ENCODE measurements at regions not wholly inside any gene's neighbourhood (a gene's known extent, or its start where the extent isn't known, plus 50 kb on each side); places are given as distances from the start of the nearest gene placed in this dataset.
"Not testable (repeated sequence)": the region's sequence is repeated elsewhere in the genome, so short reads cannot be mapped to it uniquely, and the experiment has no call there.

DNA sequence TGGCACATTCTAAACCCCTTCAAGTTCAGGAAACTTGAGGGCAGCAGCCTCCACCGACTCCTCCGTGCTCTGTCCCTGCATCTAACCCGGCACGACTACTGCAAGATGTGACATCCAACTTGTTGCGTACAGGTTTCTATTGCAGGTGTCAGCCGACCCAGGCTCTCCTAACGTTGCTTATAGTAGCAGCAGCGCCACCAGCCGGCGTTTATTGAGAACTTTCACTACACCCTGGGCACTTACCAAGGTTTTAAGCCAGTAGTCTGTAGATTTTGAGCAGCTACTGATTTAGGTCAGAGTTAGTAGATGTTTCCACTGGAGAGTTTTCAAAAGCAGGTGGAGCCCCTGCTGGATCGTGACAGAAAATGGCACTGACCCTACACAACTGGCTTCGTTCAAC lies 162.2 kb upstream of the PRKX start:
- TF ChIP-seq, protein P1, sequence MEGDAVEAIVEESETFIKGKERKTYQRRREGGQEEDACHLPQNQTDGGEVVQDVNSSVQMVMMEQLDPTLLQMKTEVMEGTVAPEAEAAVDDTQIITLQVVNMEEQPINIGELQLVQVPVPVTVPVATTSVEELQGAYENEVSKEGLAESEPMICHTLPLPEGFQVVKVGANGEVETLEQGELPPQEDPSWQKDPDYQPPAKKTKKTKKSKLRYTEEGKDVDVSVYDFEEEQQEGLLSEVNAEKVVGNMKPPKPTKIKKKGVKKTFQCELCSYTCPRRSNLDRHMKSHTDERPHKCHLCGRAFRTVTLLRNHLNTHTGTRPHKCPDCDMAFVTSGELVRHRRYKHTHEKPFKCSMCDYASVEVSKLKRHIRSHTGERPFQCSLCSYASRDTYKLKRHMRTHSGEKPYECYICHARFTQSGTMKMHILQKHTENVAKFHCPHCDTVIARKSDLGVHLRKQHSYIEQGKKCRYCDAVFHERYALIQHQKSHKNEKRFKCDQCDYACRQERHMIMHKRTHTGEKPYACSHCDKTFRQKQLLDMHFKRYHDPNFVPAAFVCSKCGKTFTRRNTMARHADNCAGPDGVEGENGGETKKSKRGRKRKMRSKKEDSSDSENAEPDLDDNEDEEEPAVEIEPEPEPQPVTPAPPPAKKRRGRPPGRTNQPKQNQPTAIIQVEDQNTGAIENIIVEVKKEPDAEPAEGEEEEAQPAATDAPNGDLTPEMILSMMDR (conservative IDR thresholded peaks at IDR 0.05; ENCODE audit: low read depth, low read length): not testable (repeated sequence)
- TF ChIP-seq EZH2 (IDR thresholded peaks at IDR 0.05; ENCODE audit: low read length, unreplicated experiment): not testable (repeated sequence)
